ENCODE measurements at regions not wholly inside any gene's neighbourhood (a gene's known extent, or its start where the extent isn't known, plus 50 kb on each side); places are given as distances from the start of the nearest gene placed in this dataset.
A peak's percentile ranks its signal among the peaks of the same experiment; 100 is the strongest.

- Histone ChIP-seq H3K36me3 (ENCODE audit: insufficient read depth, low read length, poor library complexity, severe bottlenecking) (no peaks in the 10 kb centered on the region), H3K27ac (ENCODE audit: low read depth, low read length, poor library complexity, severe bottlenecking) (no peak overlapping the region), H3K9me3 (ENCODE audit: low read depth, low read length, poor library complexity, severe bottlenecking) (no peaks in the 10 kb centered on the region), H3K4me1 (ENCODE audit: insufficient read depth, low read length, poor library complexity, severe bottlenecking) (peaks cover 5% of the 10 kb centered on the region), H3K4me3 (ENCODE audit: low read depth, low read length, poor library complexity, severe bottlenecking) (no peak overlapping the region), H3K27me3 (replicated peaks; ENCODE audit: insufficient read depth, low read depth, low read length, poor library complexity) (no peaks in the 10 kb centered on the region)
- DNase-seq (ENCODE audit: low spot score), result no peak
- intact Hi-C loops (cut with micrococcal nuclease; ENCODE audit: unreplicated experiment), result loop anchor here (10.0 kb wide), 2 partner anchors 426 to 716 kb away; no protein-coding TSS in a partner anchor
- ChIA-PET CTCF (no interaction called here), POLR2A (ENCODE audit: low non-redundant PET) (no interaction called here)
- TF ChIP-seq, protein P1, sequence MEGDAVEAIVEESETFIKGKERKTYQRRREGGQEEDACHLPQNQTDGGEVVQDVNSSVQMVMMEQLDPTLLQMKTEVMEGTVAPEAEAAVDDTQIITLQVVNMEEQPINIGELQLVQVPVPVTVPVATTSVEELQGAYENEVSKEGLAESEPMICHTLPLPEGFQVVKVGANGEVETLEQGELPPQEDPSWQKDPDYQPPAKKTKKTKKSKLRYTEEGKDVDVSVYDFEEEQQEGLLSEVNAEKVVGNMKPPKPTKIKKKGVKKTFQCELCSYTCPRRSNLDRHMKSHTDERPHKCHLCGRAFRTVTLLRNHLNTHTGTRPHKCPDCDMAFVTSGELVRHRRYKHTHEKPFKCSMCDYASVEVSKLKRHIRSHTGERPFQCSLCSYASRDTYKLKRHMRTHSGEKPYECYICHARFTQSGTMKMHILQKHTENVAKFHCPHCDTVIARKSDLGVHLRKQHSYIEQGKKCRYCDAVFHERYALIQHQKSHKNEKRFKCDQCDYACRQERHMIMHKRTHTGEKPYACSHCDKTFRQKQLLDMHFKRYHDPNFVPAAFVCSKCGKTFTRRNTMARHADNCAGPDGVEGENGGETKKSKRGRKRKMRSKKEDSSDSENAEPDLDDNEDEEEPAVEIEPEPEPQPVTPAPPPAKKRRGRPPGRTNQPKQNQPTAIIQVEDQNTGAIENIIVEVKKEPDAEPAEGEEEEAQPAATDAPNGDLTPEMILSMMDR (conservative IDR thresholded peaks at IDR 0.05; ENCODE audit: low read depth, low read length), result no peak
- no peak for TF ChIP-seq EZH2 (IDR thresholded peaks at IDR 0.05; ENCODE audit: borderline replicate concordance, low read depth, low read length, poor library complexity, severe bottlenecking)
- BruUV-seq (replicated peaks), result no TSS peak
Measured at GRCh38 chr2:190800528-190800927, 80.1 kb upstream of the GLS start.

DNA sequence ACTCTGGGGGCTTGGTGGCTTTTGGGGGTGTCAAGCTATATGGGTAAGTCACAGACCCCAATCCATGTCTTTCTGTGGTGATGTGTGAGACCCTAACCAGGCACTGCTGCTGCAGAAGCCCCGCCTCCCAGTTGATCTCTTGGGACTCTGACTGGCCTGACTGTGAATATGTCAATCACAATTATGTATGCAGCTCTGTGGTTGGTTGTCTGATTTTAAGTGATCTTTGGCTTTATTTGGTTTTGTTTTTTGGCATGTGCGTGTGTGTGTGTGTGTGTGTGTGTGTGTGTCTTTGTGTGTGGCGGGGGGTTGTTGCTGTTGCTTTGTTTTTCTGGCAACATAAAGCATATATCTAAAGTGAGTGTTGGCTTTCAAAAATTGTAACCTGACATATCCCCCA is 78.5 kb upstream of the GLS start:
- CTCF ChIA-PET, result no interaction called here
- Histone ChIP-seq H3K9me3 (ENCODE audit: low read depth, low read length, poor library complexity, severe bottlenecking) (no peaks in the 10 kb centered on the region), H3K4me3 (ENCODE audit: low read depth, low read length, poor library complexity, severe bottlenecking) (no peak overlapping the region), H3K27ac (ENCODE audit: low read depth, low read length, poor library complexity, severe bottlenecking) (no peak overlapping the region), H3K4me1 (ENCODE audit: insufficient read depth, low read length, poor library complexity, severe bottlenecking) (peaks cover 5% of the 10 kb centered on the region), H3K36me3 (ENCODE audit: insufficient read depth, low read length, poor library complexity, severe bottlenecking) (no peaks in the 10 kb centered on the region), H3K27me3 (replicated peaks; ENCODE audit: insufficient read depth, low read depth, low read length, poor library complexity) (no peaks in the 10 kb centered on the region)
- TF ChIP-seq EZH2 (IDR thresholded peaks at IDR 0.05; ENCODE audit: borderline replicate concordance, low read depth, low read length, poor library complexity, severe bottlenecking), result no peak
- TF ChIP-seq, protein P1 (conservative IDR thresholded peaks at IDR 0.05; ENCODE audit: low read depth, low read length), result no peak
- DNase-seq (ENCODE audit: low spot score), result peak; percentile 57
- POLR2A ChIA-PET (ENCODE audit: low non-redundant PET), result no interaction called here
- intact Hi-C loops (cut with micrococcal nuclease; ENCODE audit: unreplicated experiment), result loop anchor here (10.0 kb wide), 2 partner anchors 427 to 717 kb away; no protein-coding TSS in a partner anchor
- BruUV-seq (replicated peaks), result no TSS peak

DNA sequence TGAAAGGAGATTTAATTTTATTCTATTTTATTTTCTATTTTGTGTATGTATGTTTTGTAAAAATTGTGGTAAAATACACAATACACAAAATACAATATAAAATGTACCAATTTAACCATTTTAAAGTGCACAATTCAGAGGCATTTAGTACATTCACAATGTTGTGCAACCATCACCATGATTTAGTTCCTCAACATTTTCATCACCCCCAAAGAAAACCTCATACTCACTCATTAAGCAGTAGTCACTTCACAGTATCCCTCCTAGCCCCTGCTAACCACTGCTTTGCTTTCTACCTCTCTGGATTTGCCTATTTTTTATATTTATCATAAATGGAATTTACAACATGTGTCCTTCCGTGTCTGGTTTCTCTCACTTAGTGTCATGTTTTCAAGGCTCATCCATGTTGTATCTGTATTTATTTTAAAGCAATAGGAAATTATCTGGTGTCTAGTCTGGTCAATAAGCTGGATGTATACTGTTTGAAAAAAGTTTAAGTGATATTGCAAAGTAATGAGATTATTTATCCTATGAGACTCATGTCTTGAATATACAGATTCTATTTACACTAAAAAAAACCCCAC is 77.9 kb upstream of the GLS start:
- no peak for DNase-seq (ENCODE audit: low spot score)
- Histone ChIP-seq H3K4me1 (ENCODE audit: insufficient read depth, low read length, poor library complexity, severe bottlenecking) (peaks cover 5% of the 10 kb centered on the region), H3K27me3 (replicated peaks; ENCODE audit: insufficient read depth, low read depth, low read length, poor library complexity) (no peaks in the 10 kb centered on the region), H3K27ac (ENCODE audit: low read depth, low read length, poor library complexity, severe bottlenecking) (no peak overlapping the region), H3K4me3 (ENCODE audit: low read depth, low read length, poor library complexity, severe bottlenecking) (no peak overlapping the region), H3K9me3 (ENCODE audit: low read depth, low read length, poor library complexity, severe bottlenecking) (no peaks in the 10 kb centered on the region), H3K36me3 (ENCODE audit: insufficient read depth, low read length, poor library complexity, severe bottlenecking) (no peaks in the 10 kb centered on the region)
- intact Hi-C loops (cut with micrococcal nuclease; ENCODE audit: unreplicated experiment), result loop anchor here (10.0 kb wide), 2 partner anchors 428 to 718 kb away; no protein-coding TSS in a partner anchor
- POLR2A ChIA-PET (ENCODE audit: low non-redundant PET), result no interaction called here
- CTCF ChIA-PET, result no interaction called here
- BruUV-seq (replicated peaks), result no TSS peak
- TF ChIP-seq, protein P1 (conservative IDR thresholded peaks at IDR 0.05; ENCODE audit: low read depth, low read length), result no peak
- no peak for TF ChIP-seq EZH2 (IDR thresholded peaks at IDR 0.05; ENCODE audit: borderline replicate concordance, low read depth, low read length, poor library complexity, severe bottlenecking)
